ENCODE measurements at regions not wholly inside any gene's neighbourhood (a gene's known extent, or its start where the extent isn't known, plus 50 kb on each side); places are given as distances from the start of the nearest gene placed in this dataset.
A peak's percentile ranks its signal among the peaks of the same experiment; 100 is the strongest.

DNA sequence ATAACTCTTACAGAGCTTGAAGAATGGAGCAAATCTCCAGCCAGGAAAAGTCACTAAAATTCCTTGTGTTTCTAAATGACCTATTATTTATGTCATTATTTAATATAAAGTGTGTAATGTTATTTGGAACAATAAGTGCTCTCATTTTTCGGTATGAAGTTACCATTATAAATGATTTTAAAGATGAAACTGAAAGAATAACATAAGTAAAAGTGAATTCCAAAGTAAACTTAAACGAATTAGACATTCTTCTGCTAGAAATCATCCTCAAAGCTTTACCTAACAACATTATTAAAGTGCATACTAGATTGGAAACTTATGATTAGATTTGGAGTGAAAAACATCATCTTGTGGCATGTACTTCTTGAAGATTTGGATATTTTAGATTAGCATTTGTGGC, 897.2 kb upstream of the CDH2 start:
- DNase-seq (ENCODE audit: low read depth in 2 of 2), result no peak
- no peak for TF ChIP-seq CTCF (IDR thresholded peaks at IDR 0.05; ENCODE audit: low read depth, low read length)

DNA sequence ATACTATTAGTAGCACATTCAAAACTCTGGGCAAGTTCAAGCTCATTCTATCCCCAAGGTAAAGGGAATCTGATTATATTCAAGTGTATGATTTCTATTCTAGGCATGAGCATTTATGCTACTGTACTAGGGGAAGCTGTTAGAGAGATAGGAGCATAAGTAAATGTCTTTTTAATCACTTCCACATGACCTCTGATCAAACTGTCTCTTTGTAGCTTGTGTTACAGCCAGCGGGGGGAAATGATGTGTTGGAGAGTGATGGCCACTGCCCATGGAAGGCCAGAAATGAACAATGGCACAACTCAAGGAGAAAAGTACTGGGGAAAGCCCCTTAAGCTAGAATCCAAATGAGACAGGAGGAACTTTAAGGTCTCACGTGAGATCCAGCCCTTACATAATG, 894.9 kb upstream of the CDH2 start:
- no peak for DNase-seq (ENCODE audit: low read depth in 2 of 2)
- H3K4me3 ChIP-seq (replicated peaks in 1 of 2; ENCODE audit: low read depth in 2 of 2, low read length in 2 of 2), result no peak overlapping the region
- TF ChIP-seq CTCF (IDR thresholded peaks at IDR 0.05; ENCODE audit: low read depth, low read length), result no peak

More for the DNA sequence above, 897.2 kb upstream of the CDH2 start:
- no peak overlapping the region for H3K4me3 ChIP-seq (replicated peaks in 1 of 2; ENCODE audit: low read depth in 2 of 2, low read length in 2 of 2)

GRCh38 chr18:29063346-29063745, 886.4 kb upstream of the CDH2 start:
- no peak for DNase-seq (ENCODE audit: low read depth in 2 of 2)
- TF ChIP-seq CTCF (IDR thresholded peaks at IDR 0.05; ENCODE audit: low read depth, low read length), result no peak
- H3K4me3 ChIP-seq (replicated peaks in 1 of 2; ENCODE audit: low read depth in 2 of 2, low read length in 2 of 2), result no peak overlapping the region

DNA sequence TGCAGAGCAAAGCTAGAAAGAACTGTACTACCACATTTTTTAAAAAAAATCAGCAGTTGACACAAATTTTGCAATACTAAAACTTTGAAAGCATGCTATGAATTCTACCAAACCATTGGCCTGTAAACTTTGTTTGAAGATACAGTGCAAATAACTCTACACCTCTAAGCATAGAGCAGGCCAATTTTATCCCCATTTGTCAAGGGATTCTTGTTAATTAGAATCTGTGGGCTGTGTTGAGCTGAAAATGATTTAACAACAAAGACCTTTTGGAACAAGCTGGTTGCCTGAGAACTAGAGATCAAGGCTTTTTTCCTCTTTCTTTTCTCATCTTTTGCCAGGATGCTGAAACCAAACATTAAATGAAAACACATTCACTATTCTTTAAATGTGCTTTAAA, 886.0 kb upstream of the CDH2 start:
- no peak overlapping the region for H3K4me3 ChIP-seq (replicated peaks in 1 of 2; ENCODE audit: low read depth in 2 of 2, low read length in 2 of 2)
- no peak for TF ChIP-seq CTCF (IDR thresholded peaks at IDR 0.05; ENCODE audit: low read depth, low read length)
- DNase-seq (ENCODE audit: low read depth in 2 of 2), result no peak

- H3K4me3 ChIP-seq (replicated peaks in 1 of 2; ENCODE audit: low read depth in 2 of 2, low read length in 2 of 2), result no peak overlapping the region
- TF ChIP-seq CTCF (IDR thresholded peaks at IDR 0.05; ENCODE audit: low read depth, low read length), result no peak
- DNase-seq (ENCODE audit: low read depth in 2 of 2), result peak in 1 of 2 donors; percentile 5
These were observed 883.4 kb upstream of the CDH2 start for GRCh38 chr18:29060349-29060748.

- no peak overlapping the region for H3K4me3 ChIP-seq (replicated peaks in 1 of 2; ENCODE audit: low read depth in 2 of 2, low read length in 2 of 2)
- TF ChIP-seq CTCF (IDR thresholded peaks at IDR 0.05; ENCODE audit: low read depth, low read length), result no peak
- DNase-seq (ENCODE audit: low read depth in 2 of 2), result no peak
These were observed 880.8 kb upstream of the CDH2 start for GRCh38 chr18:29057703-29058102.

DNA sequence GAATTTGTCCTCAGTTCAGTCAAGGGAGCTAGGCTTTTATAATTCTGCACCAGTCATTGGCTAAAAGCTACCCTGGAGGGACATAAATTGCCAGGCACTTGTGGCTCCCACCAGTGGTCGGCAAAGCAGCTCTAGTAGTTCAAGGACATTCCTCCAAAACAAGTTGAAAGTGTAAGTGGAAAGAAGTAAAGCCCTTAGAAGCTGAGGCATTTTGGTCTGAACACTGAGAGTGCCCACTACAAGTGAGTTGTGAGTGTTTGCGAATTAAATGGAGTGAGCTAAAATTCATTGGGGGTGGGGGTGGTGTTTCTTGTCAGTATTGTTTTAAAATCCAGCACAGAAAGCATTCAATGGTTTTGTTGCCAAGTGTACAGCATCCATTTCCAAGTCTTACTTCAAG, 879.9 kb upstream of the CDH2 start:
- TF ChIP-seq CTCF (IDR thresholded peaks at IDR 0.05; ENCODE audit: low read depth, low read length), result no peak
- H3K4me3 ChIP-seq (replicated peaks in 1 of 2; ENCODE audit: low read depth in 2 of 2, low read length in 2 of 2), result no peak overlapping the region
- DNase-seq (ENCODE audit: low read depth in 2 of 2), result no peak
